GM21390 (cell line): ENCODE measurements at regions not wholly inside any gene's neighbourhood (a gene's known extent, or its start where the extent isn't known, plus 50 kb on each side); places are given as distances from the start of the nearest gene placed in this dataset.

Source experiments
- ATAC-seq: cut with Tn5 transposase; IDR thresholded peaks from one replicate; pipeline ENCODE4 v1.9.1; 2021; ENCODE audit not compliant: unreplicated experiment

DNA sequence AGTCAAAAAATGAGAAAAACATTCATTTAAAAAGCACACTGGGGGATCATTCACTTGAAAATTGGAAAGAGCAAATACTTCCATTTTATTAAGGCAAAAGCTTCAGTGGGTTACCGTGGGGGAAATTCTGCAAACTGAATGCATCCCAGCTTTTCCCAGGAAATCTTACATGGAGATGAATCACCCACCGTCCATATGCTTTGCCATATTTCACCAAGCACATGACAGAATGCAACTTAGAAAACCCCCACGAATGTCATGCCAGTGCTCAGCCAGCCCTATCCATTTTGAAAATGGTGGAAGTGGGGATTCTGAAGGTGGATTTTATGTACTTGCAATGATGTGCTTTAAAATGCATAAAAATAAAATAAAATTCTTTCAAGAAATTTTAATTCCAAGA lies 485.5 kb upstream of the ID2 start:
- no peak for ATAC-seq

DNA sequence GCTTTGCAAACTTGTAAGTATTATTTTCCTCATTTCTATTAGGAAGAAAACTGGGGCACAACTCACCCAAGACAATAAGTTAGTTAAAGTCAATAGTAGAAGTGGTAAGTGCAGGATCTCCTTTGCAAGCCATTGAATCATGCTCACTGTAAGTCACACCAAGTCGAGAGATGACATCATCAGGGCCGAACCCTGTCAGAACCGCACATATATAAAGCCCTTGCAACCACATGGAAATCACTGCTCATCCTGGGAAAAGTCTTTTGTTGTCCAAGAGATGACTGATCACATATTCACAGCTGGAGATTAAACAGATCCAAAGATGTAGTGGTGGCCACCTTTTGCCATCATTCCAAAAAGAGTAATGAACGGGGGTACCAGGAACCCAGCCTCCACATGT lies 484.8 kb upstream of the ID2 start:
- no peak for ATAC-seq

DNA sequence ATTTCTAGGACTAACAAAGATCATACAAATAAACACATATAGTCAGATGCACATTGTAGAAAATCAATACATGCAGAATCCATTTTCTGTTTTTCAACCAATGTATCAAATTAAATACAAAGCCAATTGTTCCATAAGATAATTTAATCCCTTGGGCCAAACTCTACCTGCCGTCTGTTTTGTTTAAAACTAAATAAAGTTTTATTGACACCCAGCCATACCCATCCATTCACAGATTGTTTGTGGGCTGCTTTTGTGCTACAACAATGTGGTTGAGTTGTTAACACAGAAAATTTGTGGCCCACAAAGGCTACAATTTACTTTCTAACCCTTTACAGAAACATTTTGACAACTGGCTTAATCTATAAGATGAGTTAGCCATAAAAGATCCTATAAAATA lies 484.0 kb upstream of the ID2 start:
- no peak for ATAC-seq

DNA sequence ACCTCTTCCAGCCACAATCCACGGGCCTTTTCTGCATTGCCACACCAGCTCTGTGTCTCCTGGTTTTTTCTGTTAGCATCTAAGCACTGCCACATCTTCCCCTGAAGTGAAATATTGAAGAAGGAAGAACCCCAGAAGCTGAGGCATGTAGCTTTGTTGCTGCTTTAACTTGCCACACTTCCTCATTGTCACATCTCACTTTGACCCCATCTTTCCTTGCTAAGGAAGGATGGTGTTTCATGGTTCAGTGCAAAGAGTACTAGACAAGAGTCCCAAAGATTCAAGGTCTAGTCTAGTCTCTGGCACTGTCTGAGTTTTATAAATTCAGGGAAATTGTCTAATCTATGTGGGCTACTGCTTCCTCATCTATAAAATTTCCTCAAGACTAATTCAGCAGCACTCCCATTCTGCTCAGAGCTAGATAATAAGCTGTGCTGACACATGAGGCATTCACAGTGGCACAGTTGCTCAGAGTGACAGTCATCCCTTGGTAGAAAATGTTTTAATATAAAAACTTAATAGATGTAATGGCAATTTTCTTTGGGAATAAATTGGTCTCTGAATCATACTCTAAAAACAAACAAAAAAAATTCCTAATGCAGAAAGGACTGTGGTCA lies 483.0 kb upstream of the ID2 start:
- no peak for ATAC-seq

- ATAC-seq: peak; percentile 76
Measured at GRCh38 chr2:8202132-8202531, 479.7 kb upstream of the ID2 start.

- ATAC-seq: no peak
Measured at GRCh38 chr2:8203364-8203763, 478.5 kb upstream of the ID2 start.

GRCh38 chr2:8204711-8205110 lies 477.1 kb upstream of the ID2 start:
- ATAC-seq: no peak

- ATAC-seq: no peak
Measured at GRCh38 chr2:8209494-8209893, 472.4 kb upstream of the ID2 start.

DNA sequence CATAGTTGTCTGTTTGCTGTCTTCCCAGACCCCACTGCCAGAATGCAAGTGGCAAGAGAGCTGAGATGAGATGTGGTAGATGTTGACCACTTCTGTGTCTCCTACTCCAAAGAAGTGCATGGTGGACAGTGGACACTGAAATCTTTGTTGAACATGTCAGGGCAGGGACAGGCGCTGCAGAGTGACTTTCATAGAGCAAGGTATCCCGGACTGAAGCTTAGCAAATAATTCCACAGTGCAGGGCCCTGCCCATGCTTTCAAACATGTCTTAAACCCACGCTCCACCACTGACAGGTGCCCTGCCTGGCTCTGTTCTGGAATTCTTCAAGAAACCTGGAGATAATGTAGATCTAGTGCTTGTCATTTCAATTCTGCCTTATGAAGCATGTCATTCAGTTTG lies 470.5 kb upstream of the ID2 start:
- ATAC-seq: no peak

GRCh38 chr2:8212239-8212638 lies 469.6 kb upstream of the ID2 start:
- no peak for ATAC-seq

DNA sequence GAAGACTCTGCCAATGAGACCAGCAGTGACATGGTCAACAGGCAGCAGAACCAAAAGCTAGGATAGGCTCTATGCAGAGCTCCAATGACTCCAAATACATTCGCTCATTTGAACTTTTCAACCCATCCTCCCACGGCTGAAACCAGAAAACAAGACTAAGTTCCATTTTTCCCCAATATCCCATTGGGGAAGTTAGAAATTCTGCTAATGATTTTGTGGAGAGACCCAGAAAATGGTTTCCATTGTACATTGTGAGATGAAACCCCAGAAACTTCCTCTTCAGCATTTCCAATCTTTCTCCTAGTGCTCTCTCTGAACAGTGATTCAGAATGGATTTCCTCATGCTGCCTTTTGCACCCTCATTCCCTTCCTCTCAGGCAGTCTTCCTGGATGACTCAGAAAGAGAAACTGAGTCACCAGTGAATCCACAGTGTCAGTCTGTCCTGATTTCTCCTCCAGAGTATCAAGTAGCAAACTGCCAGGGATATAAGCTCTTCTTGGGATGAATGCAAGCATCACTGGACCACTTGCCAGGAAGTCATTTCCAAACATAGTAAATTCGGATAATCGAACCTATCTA lies 467.7 kb upstream of the ID2 start:
- no peak for ATAC-seq

DNA sequence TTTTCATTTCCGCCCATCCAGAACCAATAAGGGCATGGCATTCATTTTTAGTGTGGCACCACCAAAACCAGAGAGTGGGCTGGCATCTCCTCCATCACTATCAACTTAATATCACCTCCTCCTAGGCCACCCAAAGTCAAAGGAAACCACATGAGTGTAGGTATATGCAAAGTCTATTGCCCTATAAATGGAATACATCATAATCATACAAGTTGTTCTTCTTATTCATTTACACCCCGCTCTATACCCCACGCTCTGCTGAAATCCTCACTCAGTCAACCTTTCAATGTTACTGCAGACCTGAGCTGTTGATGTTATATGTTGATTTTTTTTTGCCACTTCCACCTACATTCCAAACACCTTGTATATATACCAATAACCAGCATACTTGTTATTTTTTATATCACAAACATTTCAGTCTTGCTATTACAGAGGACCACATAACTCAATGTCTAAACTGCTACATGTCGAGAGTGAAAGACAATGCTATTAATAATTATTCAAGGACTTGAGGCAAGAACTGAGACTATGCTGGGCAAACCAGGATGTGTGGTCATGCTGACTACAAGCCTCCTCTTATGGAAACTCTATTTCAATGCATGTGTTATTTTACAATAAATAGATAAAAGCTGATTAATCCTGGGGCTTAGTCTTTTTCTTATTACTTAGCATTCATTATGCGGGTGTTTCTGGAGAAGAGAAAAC lies 466.5 kb upstream of the ID2 start:
- ATAC-seq: peak; percentile 91

DNA sequence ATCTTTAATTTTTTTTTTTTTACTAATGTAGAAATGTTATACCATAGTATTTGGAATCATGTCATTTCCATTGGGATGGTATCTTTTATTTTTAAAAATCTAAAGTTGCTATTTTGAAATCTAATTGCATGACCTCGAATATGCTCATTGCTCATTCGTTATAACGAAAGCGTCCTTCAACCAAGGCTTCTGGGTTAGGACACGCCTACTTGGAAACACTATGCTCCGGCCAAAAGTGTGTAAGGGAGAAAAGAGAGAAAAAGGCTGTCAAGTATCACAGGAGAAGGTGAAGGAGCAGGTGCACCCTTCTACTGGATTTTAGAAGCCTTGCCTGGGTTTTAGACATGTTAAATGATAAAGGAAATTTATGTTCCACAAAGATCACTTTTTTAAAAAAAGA lies 465.9 kb upstream of the ID2 start:
- ATAC-seq: no peak

DNA sequence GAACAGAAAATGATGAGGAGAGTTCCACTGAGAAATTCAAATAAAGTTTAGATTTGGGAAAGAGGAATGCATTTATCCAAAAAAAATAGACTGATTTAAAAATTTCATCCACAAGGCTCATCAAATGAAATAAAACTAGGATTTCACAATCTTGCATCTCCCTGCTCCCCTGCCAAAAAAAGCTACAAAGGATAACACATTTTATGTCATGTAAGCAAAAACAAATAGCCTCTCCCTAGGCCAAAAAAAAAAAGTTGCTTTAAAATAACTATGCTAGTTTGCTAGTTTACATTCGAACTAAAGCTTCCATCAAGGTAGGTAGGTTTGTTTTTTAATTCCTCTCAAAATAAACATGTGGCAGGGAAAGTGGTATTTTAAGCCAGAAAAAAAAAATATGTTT lies 465.5 kb upstream of the ID2 start:
- ATAC-seq: no peak

- no peak for ATAC-seq
Measured at GRCh38 chr2:8217468-8218030, 464.3 kb upstream of the ID2 start.

DNA sequence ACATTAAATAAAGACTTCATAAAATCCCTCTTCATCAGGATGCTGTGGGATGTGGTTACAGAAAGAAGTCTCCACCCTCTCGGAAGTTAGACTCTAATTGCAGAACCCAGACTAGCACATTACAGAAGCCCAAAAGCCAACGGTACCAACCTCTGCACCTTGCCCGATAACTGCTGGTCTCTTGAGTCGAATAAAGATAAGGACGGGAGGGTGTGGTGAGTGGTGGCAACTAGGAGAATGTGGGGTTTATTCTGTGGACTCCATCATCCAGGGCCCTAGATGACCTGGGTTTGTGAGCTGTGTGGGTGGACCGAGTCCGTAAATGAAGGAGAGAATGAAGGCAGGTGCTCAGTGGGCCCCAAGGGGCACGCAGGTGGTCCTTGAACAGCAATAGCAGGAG lies 462.8 kb upstream of the ID2 start:
- ATAC-seq: no peak

DNA sequence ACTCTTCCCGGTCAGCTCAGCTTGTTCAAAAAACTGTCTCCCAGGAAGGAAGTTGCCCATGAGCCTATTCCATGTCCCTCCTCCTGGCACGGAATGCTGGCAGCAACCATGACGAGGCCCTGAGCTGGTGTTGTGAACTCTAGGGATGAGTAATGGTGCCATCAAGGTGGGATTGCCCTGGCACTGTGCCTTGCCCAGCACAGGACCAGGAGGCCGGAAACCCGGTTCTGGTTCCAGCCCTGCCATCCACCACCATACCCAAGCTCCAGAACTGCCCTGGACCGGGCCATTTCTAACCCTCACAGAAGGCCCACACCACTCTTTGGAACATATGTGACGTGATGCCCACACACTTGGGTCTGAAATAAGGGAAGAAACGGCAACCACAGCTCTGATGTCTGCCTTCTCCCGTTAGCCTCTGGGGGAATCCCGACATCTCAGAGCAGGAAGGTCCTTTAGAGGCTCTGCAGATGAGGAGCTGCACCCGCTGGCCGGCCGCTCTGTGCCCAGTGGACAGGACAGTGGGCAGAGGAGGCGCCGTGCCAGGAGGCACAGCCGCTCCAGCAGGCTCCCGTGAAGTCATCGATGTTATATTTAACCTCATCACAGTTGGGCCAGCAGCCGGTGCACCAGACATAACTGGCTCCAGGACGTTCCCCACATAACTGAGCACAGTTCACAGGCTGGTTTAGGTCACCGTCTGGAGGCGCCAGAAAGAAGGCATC lies 462.1 kb upstream of the ID2 start:
- no peak for ATAC-seq

DNA sequence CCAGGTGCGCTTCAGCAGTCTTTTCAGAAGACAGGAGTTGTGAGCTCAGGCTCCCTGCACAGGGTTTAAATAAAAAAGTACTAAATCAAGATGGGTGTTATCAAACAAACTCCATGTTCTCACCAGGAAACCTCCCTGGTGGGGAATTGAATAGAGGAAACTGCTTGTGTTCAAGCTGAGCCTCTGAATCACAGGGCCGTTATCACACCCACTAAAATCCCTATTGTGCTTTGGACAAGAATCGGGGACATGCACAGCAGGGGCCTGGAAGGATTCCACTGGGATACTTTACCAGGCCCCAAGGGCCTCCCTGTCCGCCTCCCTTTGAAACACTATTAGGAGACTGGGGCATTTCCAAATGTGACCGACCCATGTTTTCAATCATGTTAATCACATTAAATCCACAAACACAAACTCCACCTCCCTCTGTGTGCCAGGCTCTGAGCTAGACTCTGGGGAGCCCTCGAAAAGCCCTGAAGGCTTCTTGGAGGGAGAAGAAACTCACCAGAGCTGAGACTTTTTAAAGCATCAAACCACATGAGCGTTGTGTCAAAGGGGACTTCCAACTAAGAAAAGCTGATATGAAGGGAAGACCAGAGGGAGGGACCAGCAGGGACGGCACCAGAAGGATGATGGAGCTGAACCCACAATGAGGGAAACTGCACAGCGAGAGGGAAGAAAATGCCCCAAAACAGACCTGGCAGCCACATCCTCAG lies 458.7 kb upstream of the ID2 start:
- ATAC-seq: no peak

GRCh38 chr2:8223695-8224346 lies 458.0 kb upstream of the ID2 start:
- ATAC-seq: no peak

- no peak for ATAC-seq
Measured at GRCh38 chr2:8224347-8225190, 457.3 kb upstream of the ID2 start.
